Stimulated activated CD8-positive, alpha-beta memory T cell treated with anti-CD3 and anti-CD28 coated beads, Interleukin-2, amount 100 ng/mL, for 1 hour (primary cell): ENCODE measurements at regions not wholly inside any gene's neighbourhood (a gene's known extent, or its start where the extent isn't known, plus 50 kb on each side); places are given as distances from the start of the nearest gene placed in this dataset.

Experiments used
- DNase-seq, 2 donors: peaks; one replicate each; pipeline ENCODE4 v3.0.0-alpha.2; 2020; ENCODE audit warnings: low read depth in 2 of 2

DNA sequence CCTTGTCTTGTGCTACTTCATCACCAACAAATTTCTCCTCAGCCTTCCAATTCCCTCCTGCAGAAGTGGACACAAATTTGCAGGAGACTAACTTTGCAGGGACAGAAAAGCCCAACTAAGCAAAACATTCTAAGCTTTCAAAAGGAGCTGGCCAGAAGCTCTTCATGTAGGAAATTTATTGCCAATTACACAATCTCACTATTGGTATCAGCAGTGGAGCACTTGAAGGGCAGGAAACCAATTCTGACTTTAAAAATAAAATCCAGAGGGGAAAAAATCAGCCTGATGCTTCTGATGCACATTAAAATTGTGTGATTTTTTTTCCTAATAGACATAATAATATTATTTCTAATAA is 193.3 kb downstream of the LY86 start:
- no peak for DNase-seq

DNA sequence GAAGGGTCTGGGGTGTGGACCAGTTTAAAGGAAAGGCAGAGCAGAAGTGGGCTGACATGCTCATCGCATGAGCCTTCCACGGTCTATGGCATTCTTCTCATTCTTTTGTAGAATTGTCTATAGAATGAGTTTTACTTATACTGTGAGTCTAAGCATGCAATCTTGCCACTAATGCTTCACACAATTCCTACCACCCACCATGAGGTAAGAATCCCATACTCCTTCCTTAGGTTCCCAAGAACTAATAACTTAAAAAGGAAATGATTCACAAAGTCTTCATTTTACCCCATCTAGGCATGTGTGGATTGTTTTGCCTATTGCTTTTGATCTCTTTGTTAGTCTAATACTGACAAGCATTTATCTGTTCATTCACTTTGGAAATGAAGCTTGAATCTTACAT is 195.2 kb downstream of the LY86 start:
- DNase-seq = no peak

DNA sequence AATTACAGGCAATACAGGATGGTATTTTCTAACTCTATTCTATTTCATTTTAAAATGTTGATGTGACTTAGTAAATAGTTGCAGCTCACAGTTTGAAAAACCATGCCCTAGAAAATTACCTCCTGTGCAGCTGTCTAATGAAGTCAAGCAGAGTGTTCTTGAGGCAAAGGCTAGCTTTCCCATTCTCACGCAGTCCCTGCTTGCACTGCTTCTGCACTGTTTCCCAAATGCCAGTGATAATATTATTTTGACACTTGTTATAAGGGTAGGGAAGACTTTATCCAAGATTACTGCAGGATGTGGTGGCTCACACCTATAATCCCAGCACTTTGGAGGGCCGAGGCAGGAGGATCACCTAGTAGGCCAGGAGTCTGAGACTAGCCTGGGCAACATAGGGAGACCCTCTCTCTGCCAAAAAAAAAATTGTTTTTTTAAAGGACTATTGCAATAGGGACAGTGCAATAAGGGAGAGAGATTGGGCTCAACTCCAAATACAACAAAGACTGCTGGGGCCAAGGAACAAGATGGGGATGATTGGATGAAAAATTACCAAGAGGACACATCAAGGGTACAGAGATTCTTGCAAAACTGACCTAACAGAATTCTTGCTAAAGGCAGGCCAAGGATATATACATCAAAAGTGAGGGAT is 196.1 kb downstream of the LY86 start:
- DNase-seq = no peak

DNA sequence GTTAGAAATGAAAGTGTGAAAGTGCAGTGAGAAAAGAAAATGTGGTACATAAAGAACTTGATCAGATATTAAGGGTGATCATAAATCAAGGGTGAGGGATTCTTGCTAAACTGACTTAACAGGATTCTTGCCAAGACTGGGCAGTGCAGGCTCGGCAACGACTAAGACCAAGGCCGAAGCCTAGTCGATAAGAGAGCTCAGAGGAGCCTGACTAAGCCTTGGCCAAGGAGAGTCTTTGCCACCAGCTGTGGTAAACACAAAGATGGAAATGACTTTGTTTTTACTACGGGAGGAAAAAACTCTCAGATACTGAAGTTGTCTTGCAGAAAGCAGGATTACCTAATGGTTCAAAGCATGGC is 196.6 kb downstream of the LY86 start:
- no peak for DNase-seq

DNA sequence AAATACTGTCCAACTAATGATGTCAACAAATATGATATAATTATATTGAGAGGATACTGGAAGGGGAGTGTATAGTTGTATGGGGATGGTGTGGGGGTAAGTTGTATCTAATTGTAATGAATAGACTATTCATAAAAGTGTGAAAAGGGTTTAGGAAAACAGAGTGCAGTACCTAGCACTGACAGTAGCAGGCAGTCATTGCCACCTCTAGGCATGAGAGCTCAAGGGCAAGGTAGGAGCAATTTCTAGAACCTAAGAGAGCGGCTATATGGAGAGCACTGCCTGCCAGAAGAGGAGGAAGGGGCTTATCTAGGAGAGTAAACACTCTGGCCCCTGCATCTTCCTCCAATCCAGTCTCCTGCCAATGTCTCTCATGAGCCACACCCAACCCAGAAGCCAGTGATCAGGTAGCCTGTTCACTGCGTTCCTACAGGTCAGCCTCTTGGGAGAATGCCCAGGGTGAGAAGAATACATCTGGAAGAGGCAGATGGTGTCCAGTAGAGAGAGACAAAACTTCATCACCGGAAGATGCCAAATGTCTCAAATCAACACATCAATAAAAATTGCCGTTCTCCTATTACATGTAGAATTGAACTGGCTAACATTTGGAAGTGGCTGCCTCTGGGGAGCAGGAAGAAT is 200.0 kb downstream of the LY86 start:
- DNase-seq = no peak

DNA sequence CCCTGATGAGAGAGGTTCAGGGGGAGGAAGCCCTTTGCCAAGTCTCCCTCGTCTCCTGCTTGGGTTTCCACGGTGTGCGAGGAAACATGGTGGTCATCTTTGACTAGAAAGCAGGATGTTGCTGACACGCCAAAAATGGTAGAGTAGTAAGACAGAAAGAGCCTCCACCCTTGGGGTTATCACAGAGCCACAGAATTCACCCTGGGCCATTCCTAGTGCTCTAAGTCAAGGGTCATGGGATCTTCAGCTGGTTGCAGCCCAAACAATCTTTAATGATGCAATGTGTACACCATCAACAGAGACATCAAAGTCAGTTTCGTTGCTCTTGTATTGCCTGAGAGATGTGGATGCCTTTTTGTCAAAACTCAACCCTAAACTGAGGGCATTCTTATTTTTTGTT is 201.9 kb downstream of the LY86 start:
- DNase-seq = no peak

DNA sequence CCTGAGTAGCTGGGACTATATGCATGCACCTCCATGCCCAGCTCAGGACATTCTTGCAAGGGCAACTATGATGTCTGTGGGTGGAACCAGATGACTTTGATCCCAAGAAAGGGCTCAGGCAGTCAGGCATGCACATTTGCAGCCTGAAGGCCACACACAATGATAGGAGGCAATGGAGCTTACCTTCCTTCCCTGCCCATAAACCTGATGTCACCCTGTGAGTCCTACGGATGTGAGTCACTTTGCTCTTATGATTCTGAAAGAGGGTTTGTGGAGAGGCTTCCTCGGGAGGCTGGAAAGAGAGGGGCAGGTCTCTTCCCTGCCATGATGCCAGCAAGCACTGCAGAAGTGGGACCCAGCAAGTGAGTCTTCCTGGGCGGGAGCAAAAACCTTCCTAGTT is 202.4 kb downstream of the LY86 start:
- DNase-seq = no peak

DNA sequence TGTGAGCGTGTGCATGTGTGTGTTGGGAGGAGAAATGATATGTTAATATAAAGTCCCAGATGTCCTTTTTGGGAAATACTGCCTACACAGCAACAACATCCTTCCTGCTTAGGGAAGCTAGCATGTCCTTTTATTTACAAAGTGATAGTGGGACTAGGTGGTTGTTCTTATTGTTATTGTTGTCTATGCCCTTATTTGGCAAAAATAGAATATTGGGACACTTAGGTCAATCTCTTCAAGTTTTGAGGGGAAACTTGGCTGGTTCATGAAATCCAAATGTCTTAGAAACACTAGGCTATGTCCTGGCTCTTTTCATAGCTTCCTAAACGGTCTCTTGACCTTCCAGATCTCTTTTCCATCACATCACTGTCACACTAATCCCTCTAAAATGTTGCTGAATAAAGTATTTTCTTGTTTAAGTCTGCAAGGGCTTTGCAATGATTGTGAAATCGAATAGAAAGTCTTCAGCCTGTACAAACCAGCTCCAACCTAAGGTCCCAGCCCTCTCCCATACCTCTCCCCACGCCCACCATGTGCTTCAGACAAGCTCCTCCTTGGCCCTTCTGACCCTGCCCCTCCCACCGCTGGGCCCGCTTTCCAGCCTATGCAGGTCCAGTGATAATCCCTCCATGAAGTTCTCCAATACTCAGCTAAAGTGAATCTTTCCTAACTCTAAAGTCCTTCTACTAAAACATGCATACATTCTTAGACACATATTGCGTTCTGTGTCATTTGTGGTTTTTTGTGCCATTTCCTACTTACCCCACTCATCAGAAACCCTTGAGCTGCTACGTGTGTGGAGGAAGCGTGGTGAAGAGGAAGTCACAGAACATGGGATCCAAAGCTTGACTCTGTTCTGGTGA is 205.1 kb downstream of the LY86 start:
- no peak for DNase-seq

DNA sequence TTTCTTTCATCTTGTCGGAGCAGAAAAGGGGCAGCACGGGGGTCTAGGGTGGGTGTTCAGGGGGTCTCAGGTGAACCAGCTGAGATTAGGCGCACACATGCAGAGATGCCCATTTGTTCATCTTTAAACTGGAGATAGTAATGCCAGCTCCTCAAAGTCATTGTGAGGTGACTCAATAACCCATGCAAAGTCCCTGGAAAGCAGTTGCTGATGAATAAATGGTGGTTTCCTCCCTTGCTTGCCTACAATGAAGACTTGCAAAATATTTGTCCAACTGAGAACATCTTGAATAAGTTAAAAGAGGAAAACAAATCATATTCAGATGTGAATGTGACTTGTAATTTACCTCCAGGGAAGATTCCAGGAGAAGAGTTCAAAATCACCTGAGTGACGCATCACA is 206.9 kb downstream of the LY86 start:
- no peak for DNase-seq

DNA sequence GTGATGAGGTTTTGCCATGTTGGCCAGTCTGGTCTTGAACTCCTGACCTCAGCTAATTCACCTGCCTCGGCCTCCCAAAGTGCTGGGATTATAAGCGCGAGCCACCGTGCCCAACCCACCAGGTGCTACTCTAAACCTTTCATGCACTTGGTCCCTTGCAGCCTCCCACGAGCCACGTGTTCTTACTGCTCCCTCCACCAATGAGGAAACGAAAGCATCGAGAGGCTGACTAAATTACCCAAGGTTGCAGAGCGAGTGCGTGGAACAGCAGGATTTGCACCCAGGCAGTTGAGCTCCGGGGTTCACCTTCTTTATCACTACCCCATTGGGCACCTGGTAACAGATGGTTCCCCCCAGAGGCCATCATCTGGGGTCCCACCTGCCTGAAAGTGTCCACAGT is 208.3 kb downstream of the LY86 start:
- no peak for DNase-seq

DNA sequence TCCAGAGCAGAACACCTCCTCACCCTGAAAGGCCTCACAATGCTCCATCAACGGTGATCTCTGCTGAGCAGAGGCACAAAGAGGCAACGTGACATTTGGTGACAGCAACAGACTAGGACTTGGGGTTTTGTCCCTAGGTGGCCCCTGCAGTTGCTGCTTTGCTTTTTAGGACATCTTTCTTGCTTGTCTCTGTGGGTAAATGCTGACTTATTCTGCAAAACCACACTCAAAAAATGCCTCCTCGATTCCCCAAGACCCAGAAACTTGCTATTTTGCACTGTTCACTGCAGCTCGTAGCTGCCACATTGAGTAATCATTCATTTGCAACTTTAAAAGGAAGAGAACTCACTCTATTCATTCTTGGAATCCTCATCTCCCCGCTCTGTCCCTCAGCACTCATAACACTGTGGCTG is 209.9 kb downstream of the LY86 start:
- no peak for DNase-seq

DNA sequence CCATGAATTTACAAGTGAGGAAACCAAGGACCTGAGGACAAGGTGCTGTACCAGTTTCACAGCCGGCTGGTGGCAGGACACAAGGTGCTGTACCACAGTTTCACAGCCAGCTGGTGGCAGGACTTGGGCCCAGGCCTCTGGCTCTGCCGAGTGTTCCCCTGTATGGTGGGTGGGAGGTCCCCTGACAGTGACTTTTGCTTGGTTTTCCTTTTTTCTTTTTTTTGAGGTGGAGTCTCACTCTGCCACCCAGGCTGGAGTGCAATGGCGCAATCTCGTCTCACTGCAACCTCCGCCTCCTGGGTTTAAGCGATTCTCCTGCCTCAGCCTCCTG is 212.4 kb downstream of the LY86 start:
- no peak for DNase-seq

DNA sequence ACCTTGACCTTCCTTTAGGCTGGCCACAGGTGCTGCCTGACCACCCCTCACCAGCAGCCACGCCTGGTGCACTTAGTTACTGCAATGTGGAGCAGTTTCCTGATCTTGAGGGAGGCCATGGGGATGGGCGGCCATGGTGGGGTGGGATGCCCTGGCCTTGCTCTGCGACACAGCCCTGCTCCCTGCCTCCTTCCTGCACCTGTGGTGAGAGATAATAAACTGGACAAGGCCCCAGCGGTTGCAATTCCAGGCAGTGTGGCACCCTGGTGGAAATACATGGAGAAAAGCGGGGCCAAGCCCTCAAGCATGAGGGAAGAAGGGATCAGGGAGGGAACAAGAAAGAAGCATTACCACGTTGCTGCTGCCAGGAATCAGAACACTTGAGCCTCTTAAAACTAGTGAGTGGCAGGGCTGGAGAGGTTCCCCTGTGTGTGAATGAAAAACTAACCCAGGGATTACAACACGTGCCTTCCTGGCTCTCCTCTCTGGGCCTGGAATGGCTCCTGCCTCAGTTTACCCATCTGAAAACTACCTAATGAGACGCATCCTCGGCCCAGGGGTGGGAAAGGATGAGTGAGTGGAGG is 213.2 kb downstream of the LY86 start:
- no peak for DNase-seq

DNA sequence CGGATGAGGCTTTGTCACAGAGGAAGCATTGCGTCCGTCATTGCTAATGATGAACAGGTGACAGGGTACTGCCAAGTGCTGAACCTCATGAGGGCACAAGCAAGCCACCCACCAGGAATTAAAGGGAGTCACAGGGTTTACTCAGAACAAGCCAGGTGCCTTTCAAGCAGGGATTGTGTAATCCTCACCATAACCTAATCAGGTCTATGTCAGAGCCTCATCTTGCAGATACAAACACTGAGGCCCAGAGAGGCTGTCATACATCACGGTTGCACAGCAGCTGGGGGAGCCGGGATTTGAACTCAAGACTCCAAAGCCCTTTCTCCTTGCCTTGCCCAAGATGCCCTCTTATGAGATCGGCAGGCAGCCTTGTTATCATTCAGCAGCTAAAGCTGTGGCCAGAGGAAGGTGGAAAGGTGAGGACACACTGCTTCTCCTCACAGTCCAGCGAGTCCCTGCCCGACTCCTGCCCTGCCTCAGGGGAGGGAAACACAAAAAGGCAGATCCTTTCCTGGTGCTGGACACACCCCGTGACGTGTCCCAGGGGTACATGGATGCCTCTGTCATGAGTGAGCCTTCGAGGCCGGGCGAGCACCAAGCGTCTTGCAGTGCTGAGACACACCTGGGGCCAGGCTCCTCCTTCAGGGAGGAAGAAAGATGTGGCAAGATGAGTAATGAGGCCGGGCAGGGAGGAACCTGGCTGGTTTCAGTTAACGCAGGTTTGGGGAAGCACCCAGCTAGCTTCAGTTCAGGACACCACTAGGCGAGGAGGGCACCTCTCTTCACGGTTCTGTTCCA is 214.9 kb downstream of the LY86 start:
- no peak for DNase-seq

DNA sequence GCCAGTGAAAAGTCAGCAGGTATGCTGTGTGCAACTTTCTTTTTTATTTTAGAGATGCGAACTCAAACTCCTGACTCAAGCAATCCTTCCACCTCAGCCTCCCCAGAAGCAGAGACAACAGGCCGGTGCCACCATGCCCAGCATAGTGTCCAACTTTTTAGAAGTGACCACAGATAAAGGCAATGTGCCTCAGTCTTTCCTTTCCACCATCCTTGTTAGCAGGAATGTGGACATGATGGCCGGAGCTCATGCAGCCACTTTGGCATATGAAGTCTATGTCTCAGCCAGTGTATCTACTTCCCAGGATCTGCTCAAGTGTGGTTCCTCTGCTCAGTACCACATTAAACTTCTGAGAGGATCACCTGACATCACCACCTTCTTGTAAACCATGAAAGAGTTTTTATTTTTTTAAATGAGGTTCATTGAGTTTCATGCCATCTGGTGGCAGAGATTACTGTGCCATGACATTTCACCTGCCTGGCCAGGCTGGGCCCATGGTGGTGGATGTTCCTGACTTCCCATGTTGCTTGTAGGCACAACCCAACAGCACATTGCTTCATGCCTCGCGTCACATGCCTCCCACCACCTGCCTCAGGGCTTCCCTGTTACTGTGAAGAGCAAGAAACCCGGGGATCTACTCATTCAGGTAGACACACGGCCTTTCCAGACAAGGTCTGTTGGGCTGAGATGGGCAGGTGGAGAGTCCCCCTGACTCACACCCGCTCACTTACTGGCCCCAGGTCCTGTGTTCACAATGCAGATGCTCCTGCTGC is 216.5 kb downstream of the LY86 start:
- DNase-seq = no peak

DNA sequence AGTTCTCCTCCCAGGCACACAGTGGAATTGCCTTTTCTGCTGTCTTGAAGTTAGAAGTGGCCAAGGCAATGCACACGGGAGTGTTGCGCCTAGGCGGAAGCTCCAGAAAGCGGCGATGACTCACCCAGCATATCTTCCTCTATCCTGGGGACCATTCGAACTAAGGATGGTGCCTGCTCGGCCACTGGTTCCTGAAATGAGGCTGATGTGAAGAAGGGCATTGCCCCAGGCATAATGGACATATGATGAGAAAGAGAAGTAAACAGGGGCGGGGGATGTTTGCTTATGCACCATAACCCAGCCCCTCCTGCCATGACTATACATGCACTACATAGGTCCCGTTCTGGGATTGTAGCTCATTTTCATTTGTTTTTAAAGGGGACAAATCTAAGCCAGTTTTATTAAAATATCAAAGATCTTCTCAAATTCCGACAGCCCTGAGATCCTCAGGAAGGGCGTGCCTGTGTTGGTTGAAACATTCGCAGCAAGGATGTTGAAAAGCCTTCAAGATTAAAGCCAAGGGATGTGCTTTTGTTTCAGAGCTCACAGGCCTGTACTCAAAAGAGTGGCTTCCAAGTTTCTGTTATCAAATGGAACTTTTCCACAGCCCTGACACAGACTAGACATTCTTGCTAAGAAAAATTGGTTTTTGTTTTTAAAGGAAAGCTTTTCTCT is 218.5 kb downstream of the LY86 start:
- no peak for DNase-seq

DNA sequence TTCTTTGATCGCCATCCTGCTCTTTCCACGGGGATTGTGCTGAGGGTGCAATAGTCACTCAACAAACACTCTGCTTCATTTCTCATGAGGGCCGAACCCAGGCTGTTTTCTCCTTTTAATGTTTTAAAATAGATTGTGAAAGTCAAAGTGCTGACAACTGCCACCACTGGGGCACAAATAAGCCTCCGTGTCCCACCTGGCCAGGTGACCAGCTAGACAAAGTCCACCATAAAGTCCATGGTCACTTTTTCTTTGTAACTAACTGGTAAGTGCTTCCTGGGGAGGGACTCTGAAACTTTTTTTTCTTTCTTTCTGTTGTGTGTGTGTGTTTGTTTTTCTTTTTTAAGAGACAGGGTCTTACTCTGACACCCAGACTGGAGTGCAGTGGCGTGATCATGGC is 219.8 kb downstream of the LY86 start:
- DNase-seq = no peak

DNA sequence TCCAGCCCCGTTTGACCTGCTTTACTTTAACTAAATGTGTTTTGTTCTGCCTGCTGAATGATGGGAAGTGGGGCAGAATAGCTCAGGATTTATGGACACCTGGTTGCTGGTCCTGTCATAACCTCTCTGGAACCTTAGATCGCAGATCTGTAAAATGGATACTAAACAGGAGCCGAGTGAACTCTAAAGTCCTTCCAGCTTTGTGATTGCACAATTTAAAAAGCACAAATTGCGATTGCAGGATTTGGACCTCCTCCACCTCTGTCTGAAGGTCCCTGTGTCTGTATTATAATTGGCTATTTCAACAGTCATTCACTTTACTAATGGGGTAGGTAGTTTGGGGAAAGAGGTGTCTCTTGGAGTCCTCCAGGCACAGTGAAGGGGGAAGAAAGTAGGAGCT is 220.4 kb downstream of the LY86 start:
- DNase-seq = no peak

DNA sequence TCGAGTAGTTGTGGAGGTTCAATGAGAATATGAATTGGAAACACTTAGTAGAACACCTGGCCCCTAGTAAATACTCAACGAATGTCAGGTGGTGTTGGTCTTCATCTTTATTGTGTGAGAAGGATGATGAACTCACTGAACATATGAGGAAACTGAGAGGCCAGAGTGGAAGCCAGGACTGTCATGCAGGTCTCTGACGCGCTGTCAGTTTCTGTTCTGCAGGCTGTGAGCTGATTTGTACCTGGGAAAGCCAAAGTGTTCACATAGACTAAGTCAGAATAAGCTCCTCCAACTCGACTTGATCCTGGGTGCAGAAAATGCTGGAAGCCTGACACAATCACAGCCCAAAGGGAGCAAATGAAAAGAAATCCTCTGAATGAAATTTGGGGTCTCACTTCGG is 222.2 kb downstream of the LY86 start:
- no peak for DNase-seq

DNA sequence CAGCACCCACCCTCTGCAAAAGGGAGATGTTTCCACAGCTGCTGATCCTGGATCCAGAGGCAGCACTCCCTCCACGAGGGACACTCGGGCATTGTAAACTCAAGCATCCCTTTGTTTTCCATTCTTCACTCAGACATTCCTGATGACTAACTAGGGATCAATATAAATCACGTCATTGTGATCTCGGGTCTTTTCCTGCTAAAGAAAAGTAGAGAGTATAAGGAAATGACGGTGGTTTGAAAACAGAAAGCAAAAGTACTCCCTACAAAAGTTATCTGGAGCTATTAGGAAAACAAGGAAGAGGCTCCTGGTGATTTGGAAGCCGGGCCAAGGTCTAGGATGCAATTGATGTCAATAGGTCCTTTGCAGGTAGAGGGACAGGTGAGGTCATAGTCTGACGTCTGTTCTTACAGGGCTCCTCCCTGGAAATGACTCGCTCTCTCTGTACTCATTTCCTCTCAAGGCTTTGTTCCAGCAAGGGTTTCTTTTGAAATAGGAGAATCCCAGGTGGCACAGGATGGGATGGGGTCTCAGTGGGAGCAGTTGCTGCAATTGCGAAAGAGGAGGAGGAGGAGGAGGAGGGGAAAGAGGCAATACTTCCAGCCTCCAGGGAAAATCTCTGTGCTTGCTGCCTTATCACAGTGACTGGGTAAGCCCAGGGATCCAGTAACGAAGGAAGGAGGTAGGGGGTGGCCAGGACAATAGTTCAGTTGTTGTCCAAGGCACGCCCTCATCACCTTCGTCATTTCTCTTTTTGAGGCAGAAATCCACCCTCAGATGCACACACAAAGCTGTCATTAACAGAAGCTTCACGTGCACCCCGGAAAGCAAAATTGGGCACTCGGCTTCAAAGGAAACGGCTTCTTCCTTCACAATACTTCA is 222.8 kb downstream of the LY86 start:
- DNase-seq = no peak
